ENCODE measurements at regions not wholly inside any gene's neighbourhood (a gene's known extent, or its start where the extent isn't known, plus 50 kb on each side); places are given as distances from the start of the nearest gene placed in this dataset.

DNA sequence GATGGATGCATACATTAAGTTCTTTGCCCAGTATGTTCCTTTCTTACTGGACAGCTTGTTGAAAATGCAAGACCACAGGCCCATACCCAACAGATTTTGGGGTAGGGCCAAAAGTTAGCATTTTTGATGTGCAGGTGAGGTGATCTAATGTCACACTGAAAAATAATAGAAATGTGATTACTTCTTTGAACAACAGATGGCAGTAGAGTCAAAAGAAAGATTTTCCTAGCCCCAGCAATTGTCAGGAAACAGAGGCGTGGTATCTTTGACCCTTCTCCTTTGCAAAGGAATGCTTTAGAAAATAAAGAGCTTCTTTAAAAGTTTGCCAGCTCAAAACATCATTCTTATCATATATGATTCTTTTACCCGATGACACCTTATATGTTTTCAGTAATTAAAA lies 343.6 kb upstream of the SYT4 start:
- TF ChIP-seq, protein P1, sequence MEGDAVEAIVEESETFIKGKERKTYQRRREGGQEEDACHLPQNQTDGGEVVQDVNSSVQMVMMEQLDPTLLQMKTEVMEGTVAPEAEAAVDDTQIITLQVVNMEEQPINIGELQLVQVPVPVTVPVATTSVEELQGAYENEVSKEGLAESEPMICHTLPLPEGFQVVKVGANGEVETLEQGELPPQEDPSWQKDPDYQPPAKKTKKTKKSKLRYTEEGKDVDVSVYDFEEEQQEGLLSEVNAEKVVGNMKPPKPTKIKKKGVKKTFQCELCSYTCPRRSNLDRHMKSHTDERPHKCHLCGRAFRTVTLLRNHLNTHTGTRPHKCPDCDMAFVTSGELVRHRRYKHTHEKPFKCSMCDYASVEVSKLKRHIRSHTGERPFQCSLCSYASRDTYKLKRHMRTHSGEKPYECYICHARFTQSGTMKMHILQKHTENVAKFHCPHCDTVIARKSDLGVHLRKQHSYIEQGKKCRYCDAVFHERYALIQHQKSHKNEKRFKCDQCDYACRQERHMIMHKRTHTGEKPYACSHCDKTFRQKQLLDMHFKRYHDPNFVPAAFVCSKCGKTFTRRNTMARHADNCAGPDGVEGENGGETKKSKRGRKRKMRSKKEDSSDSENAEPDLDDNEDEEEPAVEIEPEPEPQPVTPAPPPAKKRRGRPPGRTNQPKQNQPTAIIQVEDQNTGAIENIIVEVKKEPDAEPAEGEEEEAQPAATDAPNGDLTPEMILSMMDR (IDR thresholded peaks at IDR 0.05) = peak; percentile 72
- no peak for TF ChIP-seq ZFX (IDR thresholded peaks at IDR 0.05; ENCODE audit: borderline replicate concordance)
